GM12873 (cell line): ENCODE measurements at regions not wholly inside any gene's neighbourhood (a gene's known extent, or its start where the extent isn't known, plus 50 kb on each side); places are given as distances from the start of the nearest gene placed in this dataset.

Source experiments
- CTCF ChIP-seq: IDR thresholded peaks from 2 replicates; pipeline ENCODE4 v1.5.1; 2012; ENCODE audit warnings: low read depth, mild to moderate bottlenecking, moderate library complexity, low read length, control low read depth; ENCODE audit not compliant: insufficient read depth; ENCODE audit errors: missing control alignments

DNA sequence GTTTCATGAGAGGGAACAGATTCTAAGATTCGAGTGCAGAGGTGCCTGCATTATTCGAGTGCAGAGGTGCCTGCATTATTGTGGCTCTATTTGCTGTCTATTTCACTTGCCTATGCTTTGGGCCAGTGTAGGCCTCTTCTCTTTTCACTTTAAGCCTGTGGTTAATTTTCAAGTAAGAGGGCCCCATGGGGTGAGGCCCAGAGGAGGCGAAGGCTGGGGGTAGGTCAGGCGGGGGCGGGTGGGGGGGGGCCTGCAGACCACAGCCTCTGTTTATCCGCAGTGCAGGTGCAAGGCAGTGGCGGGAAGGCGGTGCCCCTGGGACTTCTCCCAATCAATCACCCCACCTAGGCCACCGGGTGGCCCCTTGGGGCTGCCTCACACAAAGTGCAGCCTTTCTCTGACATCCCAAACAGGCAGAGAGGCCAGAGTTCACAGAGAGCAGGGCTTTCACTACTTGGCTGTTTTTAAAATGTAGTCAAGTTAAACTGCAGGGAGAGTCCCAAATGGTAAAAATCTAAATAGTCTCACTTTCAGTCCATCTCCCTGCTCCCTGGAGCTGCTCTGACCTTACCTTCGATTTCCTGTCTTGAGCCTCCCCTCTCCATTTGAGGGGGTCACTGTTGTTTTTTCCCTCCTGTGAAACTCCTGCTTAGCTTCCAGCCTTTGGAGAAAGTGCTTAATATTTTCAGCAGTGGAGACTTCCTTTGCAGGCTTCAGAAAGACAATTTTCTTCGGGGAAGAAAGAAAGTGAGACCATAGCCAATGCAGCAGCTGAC lies 249.0 kb downstream of the DLEU7 start:
- TF ChIP-seq CTCF: peak; percentile 9

- no peak for TF ChIP-seq CTCF
These were observed 248.3 kb downstream of the DLEU7 start for GRCh38 chr13:50595196-50595595.

GRCh38 chr13:50596156-50596555 lies 247.3 kb downstream of the DLEU7 start:
- no peak for TF ChIP-seq CTCF

DNA sequence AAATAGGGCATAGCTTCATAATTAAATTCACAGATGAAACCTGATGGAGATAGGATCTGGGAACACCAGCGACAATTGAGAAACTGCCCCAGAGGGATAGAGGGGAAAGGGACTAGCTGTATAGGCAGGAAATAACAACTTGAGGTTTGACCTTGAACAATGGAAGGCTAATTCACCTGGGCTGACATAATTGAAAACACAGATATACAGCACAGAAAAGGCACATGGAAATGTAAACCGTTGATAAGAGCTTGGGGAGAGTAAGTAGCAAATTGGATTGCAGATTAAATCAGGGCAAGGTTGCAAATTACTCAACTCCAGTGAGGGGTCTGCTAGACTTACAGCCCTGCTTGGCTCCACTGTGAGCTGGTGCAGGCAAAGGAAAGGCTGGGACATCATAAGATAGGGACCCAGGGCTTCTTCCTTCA lies 246.7 kb downstream of the DLEU7 start:
- no peak for TF ChIP-seq CTCF

GRCh38 chr13:50598338-50598737 lies 245.2 kb downstream of the DLEU7 start:
- TF ChIP-seq CTCF: no peak

DNA sequence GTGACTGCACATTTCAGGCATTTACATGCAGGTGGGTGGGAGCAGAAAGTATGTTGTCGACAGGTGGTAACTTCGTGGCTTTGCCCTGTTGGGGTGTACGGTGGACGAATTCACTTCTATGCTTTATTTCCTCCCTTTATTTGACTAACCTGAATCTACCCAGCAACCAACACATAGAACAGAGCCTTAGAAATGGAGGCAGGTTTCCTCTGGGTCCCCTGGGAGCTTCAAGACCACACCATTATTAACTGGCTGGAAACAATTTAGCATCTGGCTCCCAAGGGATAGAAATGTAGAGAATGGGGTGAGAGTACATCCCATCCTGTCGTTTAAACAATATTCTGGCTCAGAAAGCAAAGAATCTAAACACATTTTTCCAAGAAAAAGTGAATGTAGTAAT lies 244.4 kb downstream of the DLEU7 start:
- TF ChIP-seq CTCF: no peak

DNA sequence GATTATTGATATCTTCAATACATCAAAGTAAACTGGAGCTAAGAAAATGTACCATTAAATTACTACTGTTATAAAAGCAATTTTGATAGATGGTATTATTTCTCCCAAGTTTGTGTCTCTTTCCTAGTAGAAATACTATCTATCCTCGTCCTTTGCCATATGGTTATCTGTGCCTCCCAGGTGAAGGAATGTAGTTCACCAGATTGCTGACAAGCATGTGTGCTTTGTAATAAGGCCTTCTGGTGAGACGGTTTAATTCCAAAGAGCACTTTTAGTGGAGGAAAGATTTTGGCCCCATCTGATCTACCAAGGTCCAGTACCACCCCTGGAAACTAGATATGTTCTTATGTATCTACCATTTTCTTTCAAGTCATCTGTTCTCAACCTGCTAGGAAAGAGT lies 243.6 kb downstream of the DLEU7 start:
- no peak for TF ChIP-seq CTCF
